ENCODE measurements at regions not wholly inside any gene's neighbourhood (a gene's known extent, or its start where the extent isn't known, plus 50 kb on each side); places are given as distances from the start of the nearest gene placed in this dataset.

DNA sequence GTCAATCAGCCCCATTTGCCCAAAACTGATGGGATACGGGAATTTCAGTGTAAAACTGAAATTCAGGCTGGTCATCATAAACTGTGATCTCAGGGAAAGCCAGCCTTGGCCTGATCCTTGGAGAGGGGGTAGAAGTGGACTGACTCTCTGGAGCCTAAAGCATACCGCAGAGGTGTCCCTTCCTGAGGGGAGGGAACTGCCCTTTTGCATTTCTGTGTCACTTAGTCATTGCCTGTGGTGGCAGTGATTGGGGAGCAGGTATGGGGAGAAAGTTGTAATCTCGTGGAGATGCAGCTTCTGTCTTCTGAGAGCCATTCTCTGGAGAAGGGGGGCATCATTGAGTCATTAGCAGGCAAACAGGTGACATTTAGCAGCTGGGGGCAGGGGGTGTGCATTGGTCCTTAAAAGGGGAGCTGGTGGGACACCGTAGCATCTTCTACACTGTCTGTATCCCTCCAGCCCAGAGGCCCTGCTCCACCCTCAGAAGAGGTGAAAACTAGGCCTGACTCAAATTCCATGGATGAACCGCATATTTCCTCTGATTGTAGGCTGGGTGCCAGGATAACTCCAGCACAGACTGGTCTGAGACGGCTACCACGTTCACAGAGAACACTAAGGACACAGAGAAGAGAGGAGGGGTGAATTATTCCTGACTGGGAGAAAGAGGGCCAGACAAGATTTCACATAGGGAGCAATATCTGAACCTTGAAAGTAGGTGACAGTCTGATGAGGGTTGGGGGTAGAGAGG is 143.3 kb downstream of the SEC61B start:
- no peak overlapping the region for H3K4me3 ChIP-seq (ENCODE audit: control insufficient read depth, low read depth, low read length)
- peak; percentile 32 for DNase-seq (ENCODE audit: low read depth)
- TF ChIP-seq, protein P1, sequence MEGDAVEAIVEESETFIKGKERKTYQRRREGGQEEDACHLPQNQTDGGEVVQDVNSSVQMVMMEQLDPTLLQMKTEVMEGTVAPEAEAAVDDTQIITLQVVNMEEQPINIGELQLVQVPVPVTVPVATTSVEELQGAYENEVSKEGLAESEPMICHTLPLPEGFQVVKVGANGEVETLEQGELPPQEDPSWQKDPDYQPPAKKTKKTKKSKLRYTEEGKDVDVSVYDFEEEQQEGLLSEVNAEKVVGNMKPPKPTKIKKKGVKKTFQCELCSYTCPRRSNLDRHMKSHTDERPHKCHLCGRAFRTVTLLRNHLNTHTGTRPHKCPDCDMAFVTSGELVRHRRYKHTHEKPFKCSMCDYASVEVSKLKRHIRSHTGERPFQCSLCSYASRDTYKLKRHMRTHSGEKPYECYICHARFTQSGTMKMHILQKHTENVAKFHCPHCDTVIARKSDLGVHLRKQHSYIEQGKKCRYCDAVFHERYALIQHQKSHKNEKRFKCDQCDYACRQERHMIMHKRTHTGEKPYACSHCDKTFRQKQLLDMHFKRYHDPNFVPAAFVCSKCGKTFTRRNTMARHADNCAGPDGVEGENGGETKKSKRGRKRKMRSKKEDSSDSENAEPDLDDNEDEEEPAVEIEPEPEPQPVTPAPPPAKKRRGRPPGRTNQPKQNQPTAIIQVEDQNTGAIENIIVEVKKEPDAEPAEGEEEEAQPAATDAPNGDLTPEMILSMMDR (conservative IDR thresholded peaks at IDR 0.05; ENCODE audit: control insufficient read depth, insufficient read depth, low read depth, low read length), result no peak

DNA sequence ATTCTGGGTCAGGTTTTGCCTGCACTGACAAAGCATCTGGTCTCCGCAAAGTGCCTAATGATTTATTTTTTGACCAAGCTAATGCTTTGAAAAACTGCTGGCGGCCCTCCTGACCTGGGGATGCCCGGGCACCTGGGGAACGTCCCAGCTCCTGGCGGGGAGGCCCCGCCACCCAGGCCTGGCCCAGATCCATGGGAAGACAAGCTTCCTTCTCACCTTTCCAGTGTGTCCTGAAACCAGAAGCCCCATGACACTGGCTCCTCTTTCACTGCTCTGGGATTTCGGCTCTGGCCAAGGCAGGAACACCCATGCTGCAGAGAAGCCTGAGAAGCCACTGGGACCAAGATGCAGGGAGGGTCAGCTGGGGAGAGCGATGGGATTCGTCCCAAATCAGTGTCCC is 144.1 kb downstream of the SEC61B start:
- TF ChIP-seq, protein P1 (conservative IDR thresholded peaks at IDR 0.05; ENCODE audit: control insufficient read depth, insufficient read depth, low read depth, low read length), result no peak
- no peak for DNase-seq (ENCODE audit: low read depth)
- no peak overlapping the region for H3K4me3 ChIP-seq (ENCODE audit: control insufficient read depth, low read depth, low read length)

DNA sequence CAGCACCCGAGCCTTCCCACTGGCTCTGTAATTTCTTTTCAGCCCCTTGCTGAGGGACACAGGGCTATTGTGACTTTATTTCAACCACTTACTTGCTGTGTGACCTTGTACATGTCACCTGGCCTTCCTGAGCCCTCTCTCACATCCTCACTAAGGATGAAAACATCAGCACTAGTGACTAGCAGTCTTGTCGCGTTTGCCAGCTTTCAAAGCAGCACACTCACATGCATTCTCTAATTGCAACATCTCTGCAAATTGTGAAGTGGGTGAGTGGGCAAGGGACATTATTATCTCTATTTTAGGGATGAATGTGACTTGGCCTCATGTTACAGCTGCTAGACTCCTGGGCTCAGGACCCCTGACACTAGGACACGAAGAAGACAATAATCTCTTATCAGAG is 144.5 kb downstream of the SEC61B start:
- DNase-seq (ENCODE audit: low read depth), result no peak
- H3K4me3 ChIP-seq (ENCODE audit: control insufficient read depth, low read depth, low read length), result no peak overlapping the region
- TF ChIP-seq, protein P1 (conservative IDR thresholded peaks at IDR 0.05; ENCODE audit: control insufficient read depth, insufficient read depth, low read depth, low read length), result no peak

DNA sequence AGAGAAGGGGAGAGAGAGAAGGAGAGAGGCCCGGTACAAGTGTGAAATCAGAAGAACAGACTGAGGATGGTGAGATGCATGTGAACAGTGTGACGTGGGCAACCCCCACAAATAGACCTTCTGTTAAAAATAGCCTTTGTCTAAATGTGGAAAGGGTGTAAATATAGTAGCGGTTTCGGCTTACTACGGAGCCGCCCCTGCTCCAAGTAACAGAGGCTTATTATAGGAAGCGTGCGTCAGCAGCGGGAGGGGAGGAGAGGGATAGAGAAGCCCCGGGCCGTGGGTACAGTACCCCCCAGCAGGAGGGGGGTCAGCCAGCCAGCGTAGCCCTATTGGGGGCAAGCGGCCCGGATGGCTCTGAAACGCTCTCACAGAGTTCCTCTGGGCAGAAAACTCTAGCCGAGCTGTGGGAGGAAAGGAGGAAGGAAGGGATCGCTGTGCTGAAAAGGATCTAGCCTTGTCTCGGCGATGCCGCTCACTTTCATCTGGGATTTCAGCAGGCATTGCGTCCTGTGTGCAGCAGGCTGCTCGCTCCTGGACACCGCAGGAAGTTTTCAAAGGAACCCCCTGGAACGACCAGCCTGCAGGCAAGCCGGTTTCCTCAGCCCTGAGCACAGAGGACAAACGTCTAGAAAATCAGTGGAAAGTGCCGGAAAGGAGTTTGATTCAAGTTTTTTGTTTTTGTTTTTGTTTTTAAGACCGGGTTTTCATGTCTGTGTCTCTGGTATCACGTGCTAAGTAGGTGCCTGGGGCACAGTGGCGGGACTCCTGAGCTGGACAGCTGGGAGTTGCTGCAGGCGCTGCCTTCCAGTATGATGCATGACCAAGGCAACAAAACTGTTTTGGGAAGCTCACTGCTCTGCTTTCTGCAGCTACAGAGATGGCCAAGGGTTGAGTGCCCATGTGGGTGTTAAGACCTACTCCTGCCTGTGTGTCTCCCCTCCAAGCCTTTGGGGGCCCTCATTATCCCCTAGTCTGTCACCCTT is 146.6 kb downstream of the SEC61B start:
- H3K4me3 ChIP-seq (ENCODE audit: control insufficient read depth, low read depth, low read length), result peak overlapping the region; percentile 37
- TF ChIP-seq, protein P1 (conservative IDR thresholded peaks at IDR 0.05; ENCODE audit: control insufficient read depth, insufficient read depth, low read depth, low read length), result no peak
- DNase-seq (ENCODE audit: low read depth), result peak; percentile 79

DNA sequence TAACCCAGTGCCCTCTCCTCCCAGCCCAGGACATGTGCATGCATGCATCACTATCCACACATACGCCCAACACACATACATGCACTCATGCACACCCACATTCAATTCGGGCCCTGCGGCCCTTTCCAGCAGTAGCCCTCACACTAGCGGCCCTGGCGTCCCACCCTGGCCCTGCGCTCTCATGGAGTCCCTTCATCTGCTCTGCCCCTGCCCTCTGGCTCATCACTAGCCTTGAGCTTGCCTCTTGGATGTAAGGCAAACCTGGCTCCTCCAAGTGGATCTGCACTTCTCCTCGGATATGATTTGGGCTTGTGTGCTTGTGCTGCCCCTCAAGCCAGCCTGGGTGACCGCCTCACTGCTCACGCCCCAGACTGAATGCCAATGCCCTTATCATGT is 147.2 kb downstream of the SEC61B start:
- no peak overlapping the region for H3K4me3 ChIP-seq (ENCODE audit: control insufficient read depth, low read depth, low read length)
- DNase-seq (ENCODE audit: low read depth), result no peak
- TF ChIP-seq, protein P1 (conservative IDR thresholded peaks at IDR 0.05; ENCODE audit: control insufficient read depth, insufficient read depth, low read depth, low read length), result no peak

DNA sequence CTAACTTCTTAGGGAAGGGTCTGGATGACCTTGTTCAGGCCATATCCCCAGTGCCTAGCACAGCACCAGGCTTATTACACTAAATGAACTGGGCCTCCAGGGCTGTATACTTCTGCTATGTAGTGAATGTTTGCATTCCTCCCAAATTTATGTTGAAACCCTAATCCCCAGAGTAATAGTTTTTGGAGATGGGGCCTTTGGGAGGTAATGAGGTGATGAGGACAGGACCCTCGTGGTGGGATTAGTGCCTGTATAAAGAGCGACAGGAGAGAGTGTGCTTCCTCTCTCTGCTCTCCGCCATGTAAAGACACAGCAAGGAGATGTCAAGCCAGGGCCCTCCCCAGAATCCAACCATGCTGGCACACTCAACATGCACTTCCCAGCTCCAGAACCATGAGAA is 148.3 kb downstream of the SEC61B start:
- no peak for DNase-seq (ENCODE audit: low read depth)
- TF ChIP-seq, protein P1 (conservative IDR thresholded peaks at IDR 0.05; ENCODE audit: control insufficient read depth, insufficient read depth, low read depth, low read length), result no peak
- no peak overlapping the region for H3K4me3 ChIP-seq (ENCODE audit: control insufficient read depth, low read depth, low read length)
